Peyer's patch (tissue), 4 donors: ENCODE measurements at regions not wholly inside any gene's neighbourhood (a gene's known extent, or its start where the extent isn't known, plus 50 kb on each side); places are given as distances from the start of the nearest gene placed in this dataset.

Experiments used
- CTCF ChIP-seq, 6 experiments: fragments of 450-650 bp in 4 of 6; fragments of 200-600 bp in 2 of 6; sonication (generic) in 1 of 6; IDR thresholded peaks; one replicate each; pipeline ENCODE4 v1.5.1; 2017 to 2019; ENCODE audit warnings: antibody characterized with exemption in 6 of 6, mild to moderate bottlenecking in 3 of 6, moderate library complexity in 1 of 6
- POLR2A ChIP-seq, 2 donors: fragments of 450-650 bp; IDR thresholded peaks; one replicate each; pipeline ENCODE4 v1.5.1; 2017; ENCODE audit warnings: antibody characterized with exemption in 2 of 2, mild to moderate bottlenecking in 2 of 2, moderate library complexity in 2 of 2

GRCh38 chr5:82332886-82333615, 54.9 kb upstream of the RPS23 start:
- TF ChIP-seq POLR2A (IDR thresholded peaks at IDR 0.05) (no peak), CTCF (IDR thresholded peaks at IDR 0.05) (no peak)
